CD14-positive monocyte (primary cell): ENCODE measurements at regions not wholly inside any gene's neighbourhood (a gene's known extent, or its start where the extent isn't known, plus 50 kb on each side); places are given as distances from the start of the nearest gene placed in this dataset.

Experiments
- DNase-seq, 3 donors: peaks; one replicate each; pipeline ENCODE4 v3.0.0-alpha.2; 2011 to 2022
- H2AFZ ChIP-seq: 2 replicates; pipeline ENCODE4 v1.6.0; 2012; ENCODE audit warnings: mild to moderate bottlenecking, low read depth, low read length, inconsistent platforms; ENCODE audit not compliant: insufficient read depth, poor library complexity, severe bottlenecking
- H3K27ac ChIP-seq, 2 donors: 1 replicate in 1 of 2; 2 replicates in 1 of 2; pipeline ENCODE4 v1.5.1; 2012 to 2013; ENCODE audit warnings: low read length in 2 of 2, control low read depth in 1 of 2, inconsistent platforms in 1 of 2, low read depth in 1 of 2, mild to moderate bottlenecking in 1 of 2
- H3K27me3 ChIP-seq, 2 donors: one replicate each; pipeline versions ENCODE4 v1.6.0 to v1.6.1; 2011 to 2013; ENCODE audit warnings: low read length in 2 of 2; ENCODE audit not compliant: control insufficient read depth in 2 of 2, insufficient read depth in 2 of 2
- H3K36me3 ChIP-seq, 2 donors: replicated peaks in 1 of 2; 1 replicate in 1 of 2; 2 replicates in 1 of 2; pipeline versions ENCODE4 v1.5.1 to v1.6.1; 2012 to 2013; ENCODE audit warnings: low read length in 2 of 2, control low read depth in 1 of 2, inconsistent platforms in 1 of 2, mild to moderate bottlenecking in 1 of 2; ENCODE audit not compliant: insufficient read depth in 2 of 2, control insufficient read depth in 1 of 2
- H3K4me1 ChIP-seq, 2 donors: 1 replicate in 1 of 2; 2 replicates in 1 of 2; pipeline versions ENCODE4 v1.5.1 to v1.6.1; 2012 to 2013; ENCODE audit warnings: low read length in 2 of 2, control low read depth in 1 of 2, inconsistent platforms in 1 of 2, mild to moderate bottlenecking in 1 of 2, moderate library complexity in 1 of 2; ENCODE audit not compliant: insufficient read depth in 2 of 2, control insufficient read depth in 1 of 2
- H3K4me2 ChIP-seq: replicated peaks from 2 replicates; pipeline ENCODE3; 2012; ENCODE audit warnings: low read length, moderate library complexity, mild to moderate bottlenecking; ENCODE audit not compliant: poor library complexity, severe bottlenecking; ENCODE audit errors: extremely low read depth
- H3K4me3 ChIP-seq, 3 experiments: fragments of 200-600 bp in 1 of 3; sonication (generic) in 1 of 3; replicated peaks in 1 of 3; 1 replicate in 2 of 3; 2 replicates in 1 of 3; pipeline ENCODE4 v1.5.1; 2011 to 2013; ENCODE audit warnings: low read length in 3 of 3, mild to moderate bottlenecking in 3 of 3, control low read depth in 2 of 3, low read depth in 2 of 3, inconsistent platforms in 1 of 3, moderate library complexity in 1 of 3
- H3K79me2 ChIP-seq: 2 replicates; pipeline ENCODE4 v1.6.0; 2012; ENCODE audit warnings: mild to moderate bottlenecking, control low read depth, inconsistent platforms, low read length, moderate library complexity; ENCODE audit not compliant: insufficient read depth
- H3K9ac ChIP-seq: 2 replicates; pipeline ENCODE4 v1.6.0; 2017; ENCODE audit warnings: low read length, mild to moderate bottlenecking; ENCODE audit not compliant: insufficient read depth, poor library complexity, severe bottlenecking
- H3K9me3 ChIP-seq, 2 donors: replicated peaks in 1 of 2; 1 replicate in 1 of 2; 2 replicates in 1 of 2; pipeline versions ENCODE4 v1.5.1 to v1.6.1; 2012 to 2013; ENCODE audit warnings: low read length in 2 of 2, control low read depth in 1 of 2; ENCODE audit not compliant: control insufficient read depth in 1 of 2, insufficient read depth in 1 of 2
- H4K20me1 ChIP-seq: 2 replicates; pipeline ENCODE4 v1.6.0; 2012; ENCODE audit warnings: mild to moderate bottlenecking, low read length, control low read depth, moderate library complexity; ENCODE audit not compliant: insufficient read depth
- H3K27ac Mint-ChIP-seq, 7 donors: one replicate each; pipeline ENCODE4 v1.8.0; 2020; ENCODE audit warnings: mild to moderate bottlenecking in 7 of 7, mixed read lengths in 7 of 7, moderate library complexity in 6 of 7, inconsistent platforms in 2 of 7
- H3K27me3 Mint-ChIP-seq, 3 donors: one replicate each; pipeline ENCODE4 v1.8.0; 2021 to 2022; ENCODE audit warnings: low read depth in 3 of 3, mild to moderate bottlenecking in 3 of 3, mixed read lengths in 3 of 3, moderate library complexity in 3 of 3, inconsistent platforms in 1 of 3
- H3K36me3 Mint-ChIP-seq, 2 donors: one replicate each; pipeline ENCODE4 v1.8.0; 2020; ENCODE audit warnings: mixed read lengths in 2 of 2, inconsistent platforms in 1 of 2, mild to moderate bottlenecking in 1 of 2
- H3K4me1 Mint-ChIP-seq: one replicate; pipeline ENCODE4 v1.8.0; 2020; ENCODE audit warnings: mild to moderate bottlenecking, mixed read lengths
- H3K4me3 Mint-ChIP-seq, 2 donors: one replicate each; pipeline ENCODE4 v1.8.0; 2020; ENCODE audit warnings: mild to moderate bottlenecking in 2 of 2, mixed read lengths in 2 of 2, moderate library complexity in 1 of 2
- H3K9me3 Mint-ChIP-seq, 7 donors: one replicate each; pipeline ENCODE4 v1.8.0; 2020 to 2022; ENCODE audit warnings: mixed read lengths in 7 of 7, mild to moderate bottlenecking in 6 of 7, moderate library complexity in 6 of 7, inconsistent platforms in 2 of 7
- CTCF ChIP-seq: fragments of 200-600 bp; IDR thresholded peaks from one replicate; pipeline ENCODE4 v1.8.0; 2022; ENCODE audit warnings: antibody characterized with exemption, mild to moderate bottlenecking
- WGBS: methylation state at CpG from one replicate; pipeline ENCODE4 v1.1.5; 2013; ENCODE audit warnings: missing lambda C conversion rate; ENCODE audit not compliant: insufficient coverage; 5-methylcytosine and 5-hydroxymethylcytosine counted together
- intact Hi-C, 2 donors: fragments of 100-400 bp; cut with micrococcal nuclease; formaldehyde crosslinking; loops; one replicate each; pipeline versions ENCODE4 v1.15.0 to v1.15.1; 2023

GRCh38 chr12:127652281-127652680 is 614.7 kb upstream of the TMEM132C start:
- H3K4me1 Mint-ChIP-seq, result no peaks in the 10 kb centered on the region
- Histone ChIP-seq H3K79me2 (no peaks in the 10 kb centered on the region), H3K4me3 (no peak overlapping the region), H4K20me1 (no peaks in the 10 kb centered on the region), H3K9me3 (peaks cover 0 to 4% of the 10 kb centered on the region in 2 donors), H3K4me2 (no peak overlapping the region), H3K4me1 (no peaks in the 10 kb centered on the region), H3K27ac (no peak overlapping the region), H3K27me3 (no peaks in the 10 kb centered on the region), H3K36me3 (no peaks in the 10 kb centered on the region), H2AFZ (no peak overlapping the region), H3K9ac (no peak overlapping the region)
- TF ChIP-seq CTCF, result no peak
- no CpG with 5 or more reads among the region's 4 CpGs for WGBS
- H3K27ac Mint-ChIP-seq, result no peak overlapping the region
- H3K36me3 Mint-ChIP-seq, result no peaks in the 10 kb centered on the region
- no peak overlapping the region for H3K4me3 Mint-ChIP-seq
- no peak for DNase-seq
- peaks cover 0 to 2% (median 2%) of the 10 kb centered on the region in 3 donors for H3K27me3 Mint-ChIP-seq
- H3K9me3 Mint-ChIP-seq, result peaks cover 0 to 12% (median 7%) of the 10 kb centered on the region in 7 donors
- intact Hi-C loops, result no loop called here

- Mint-ChIP-seq H3K27ac (no peak overlapping the region), H3K4me3 (no peak overlapping the region), H3K9me3 (peaks cover 0 to 10% (median 5%) of the 10 kb centered on the region in 7 donors), H3K27me3 (peaks cover 0 to 2% (median 2%) of the 10 kb centered on the region in 3 donors), H3K4me1 (no peaks in the 10 kb centered on the region), H3K36me3 (no peaks in the 10 kb centered on the region)
- no peak overlapping the region for H3K27ac ChIP-seq
- TF ChIP-seq CTCF, result no peak
- no peak overlapping the region for H2AFZ ChIP-seq
- no peaks in the 10 kb centered on the region for H4K20me1 ChIP-seq
- intact Hi-C loops, result no loop called here
- no peaks in the 10 kb centered on the region for H3K79me2 ChIP-seq
- no peaks in the 10 kb centered on the region for H3K4me1 ChIP-seq
- no peak for DNase-seq
- no peaks in the 10 kb centered on the region for H3K36me3 ChIP-seq
- peaks cover 0 to 4% of the 10 kb centered on the region in 2 donors for H3K9me3 ChIP-seq
- no peak overlapping the region for H3K9ac ChIP-seq
- 75% methylated on average over 1 of the region's 10 CpGs for WGBS
- no peak overlapping the region for H3K4me3 ChIP-seq
- no peak overlapping the region for H3K4me2 ChIP-seq
- H3K27me3 ChIP-seq, result no peaks in the 10 kb centered on the region
Measured at GRCh38 chr12:127654383-127654985, 612.5 kb upstream of the TMEM132C start.
